Endodermal cell (in vitro differentiated cells): ENCODE measurements at regions not wholly inside any gene's neighbourhood (a gene's known extent, or its start where the extent isn't known, plus 50 kb on each side); places are given as distances from the start of the nearest gene placed in this dataset.
A peak's percentile ranks its signal among the peaks of the same experiment; 100 is the strongest.

Experiments
- DNase-seq: peaks from one replicate; pipeline ENCODE4 v3.0.0-alpha.2; 2017
- H3K27ac ChIP-seq: 2 replicates; pipeline ENCODE4 v1.5.1; 2013; ENCODE audit warnings: mild to moderate bottlenecking, low read depth, low read length, moderate library complexity
- H3K27me3 ChIP-seq: 2 replicates; pipeline ENCODE4 v1.6.1; 2013; ENCODE audit warnings: mild to moderate bottlenecking, low read length, moderate library complexity; ENCODE audit not compliant: insufficient read depth, control insufficient read depth, poor library complexity, severe bottlenecking
- H3K36me3 ChIP-seq: 2 replicates; pipeline ENCODE4 v1.7.0; 2013; ENCODE audit warnings: mild to moderate bottlenecking, low read length, moderate library complexity; ENCODE audit not compliant: control insufficient read depth, insufficient read depth
- H3K4me1 ChIP-seq: one replicate; pipeline ENCODE4 v1.7.0; 2013; ENCODE audit warnings: low read length; ENCODE audit not compliant: control insufficient read depth, insufficient read depth
- H3K4me3 ChIP-seq: 2 replicates; pipeline ENCODE4 v1.5.1; 2013; ENCODE audit warnings: mild to moderate bottlenecking, low read length, moderate library complexity
- H3K9ac ChIP-seq: 2 replicates; pipeline ENCODE4 v1.6.1; 2013; ENCODE audit warnings: mild to moderate bottlenecking, low read length, moderate library complexity; ENCODE audit not compliant: poor library complexity, severe bottlenecking; ENCODE audit errors: extremely low read depth
- H3K9me3 ChIP-seq: 2 replicates; pipeline ENCODE4 v1.6.1; 2013; ENCODE audit warnings: mild to moderate bottlenecking, low read length, moderate library complexity; ENCODE audit not compliant: control insufficient read depth
- H3K27ac Mint-ChIP-seq: 2 replicates; pipeline ENCODE4 v1.8.0; 2020; ENCODE audit warnings: mixed read lengths
- H3K27me3 Mint-ChIP-seq: 2 replicates; pipeline ENCODE4 v1.8.0; 2021; ENCODE audit warnings: mild to moderate bottlenecking, mixed read lengths; ENCODE audit not compliant: insufficient read depth
- H3K36me3 Mint-ChIP-seq: 2 replicates; pipeline ENCODE4 v1.8.0; 2020; ENCODE audit warnings: low read depth, mixed read lengths
- H3K4me1 Mint-ChIP-seq: 2 replicates; pipeline ENCODE4 v1.8.0; 2020; ENCODE audit warnings: mixed read lengths
- H3K4me3 Mint-ChIP-seq: 2 replicates; pipeline ENCODE4 v1.8.0; 2020; ENCODE audit warnings: mild to moderate bottlenecking, moderate library complexity, mixed read lengths
- H3K9me3 Mint-ChIP-seq: 2 replicates; pipeline ENCODE4 v1.8.0; 2020; ENCODE audit warnings: mild to moderate bottlenecking, mixed read lengths
- WGBS, 2 experiments: methylation state at CpG; one replicate each; pipeline versions ENCODE4 v1.1.5 to v1.1.7; 2013; ENCODE audit warnings: missing lambda C conversion rate in 2 of 2, mixed read lengths in 1 of 2; ENCODE audit not compliant: insufficient coverage in 1 of 2, insufficient read length in 1 of 2; 5-methylcytosine and 5-hydroxymethylcytosine counted together
- TF ChIP-seq, protein P1 (sequence below): fragments of 200-600 bp; sonication (generic); conservative IDR thresholded peaks from 2 replicates; pipeline ENCODE4 v1.5.0; 2021; ENCODE audit warnings: antibody characterized with exemption, mild to moderate bottlenecking

DNA sequence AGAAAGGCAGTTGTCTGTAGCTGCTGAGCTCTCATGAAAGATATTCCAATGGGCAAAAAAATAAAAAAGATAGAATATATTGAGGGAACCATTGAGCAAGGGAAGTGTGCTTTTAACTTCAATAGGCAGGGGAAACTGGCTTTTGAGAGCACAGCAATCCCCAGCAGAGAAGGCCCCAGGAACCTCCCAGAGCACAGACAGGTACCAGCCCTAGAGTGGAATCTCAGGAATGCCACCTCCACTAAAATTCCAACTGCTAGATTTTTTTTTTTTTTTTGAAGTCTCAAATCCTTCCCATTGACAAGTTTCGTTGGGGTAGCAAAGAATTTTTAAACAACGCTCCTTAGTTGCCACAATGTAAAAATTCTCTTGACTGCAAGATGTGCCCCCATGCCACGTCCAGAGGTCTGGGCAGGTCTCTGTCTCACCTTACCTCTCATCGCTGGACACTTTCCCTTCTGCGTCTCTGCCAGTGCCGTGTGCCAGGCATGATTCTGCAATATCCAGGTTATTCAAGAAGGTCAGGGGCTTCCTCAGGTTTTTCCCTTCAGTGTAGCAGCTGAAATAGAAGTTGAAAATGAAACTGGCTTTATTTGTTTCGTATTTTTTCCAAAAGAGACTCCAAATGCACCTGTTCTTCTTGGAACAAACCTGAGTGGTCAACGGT is 64.2 kb upstream of the IRX1 start:
- H3K4me3 Mint-ChIP-seq: no peak overlapping the region
- Histone ChIP-seq H3K36me3 (no peaks in the 10 kb centered on the region), H3K4me3 (no peak overlapping the region), H3K9me3 (no peaks in the 10 kb centered on the region), H3K9ac (no peak overlapping the region), H3K27me3 (no peaks in the 10 kb centered on the region), H3K4me1 (no peaks in the 10 kb centered on the region), H3K27ac (no peak overlapping the region)
- H3K27me3 Mint-ChIP-seq: no peaks in the 10 kb centered on the region
- WGBS, 2 experiments: 79 to 86% methylated on average over 8 of the region's 8 CpGs
- H3K4me1 Mint-ChIP-seq: peaks cover 13% of the 10 kb centered on the region
- DNase-seq: peak; percentile 75
- H3K27ac Mint-ChIP-seq: no peak overlapping the region
- TF ChIP-seq, protein P1, sequence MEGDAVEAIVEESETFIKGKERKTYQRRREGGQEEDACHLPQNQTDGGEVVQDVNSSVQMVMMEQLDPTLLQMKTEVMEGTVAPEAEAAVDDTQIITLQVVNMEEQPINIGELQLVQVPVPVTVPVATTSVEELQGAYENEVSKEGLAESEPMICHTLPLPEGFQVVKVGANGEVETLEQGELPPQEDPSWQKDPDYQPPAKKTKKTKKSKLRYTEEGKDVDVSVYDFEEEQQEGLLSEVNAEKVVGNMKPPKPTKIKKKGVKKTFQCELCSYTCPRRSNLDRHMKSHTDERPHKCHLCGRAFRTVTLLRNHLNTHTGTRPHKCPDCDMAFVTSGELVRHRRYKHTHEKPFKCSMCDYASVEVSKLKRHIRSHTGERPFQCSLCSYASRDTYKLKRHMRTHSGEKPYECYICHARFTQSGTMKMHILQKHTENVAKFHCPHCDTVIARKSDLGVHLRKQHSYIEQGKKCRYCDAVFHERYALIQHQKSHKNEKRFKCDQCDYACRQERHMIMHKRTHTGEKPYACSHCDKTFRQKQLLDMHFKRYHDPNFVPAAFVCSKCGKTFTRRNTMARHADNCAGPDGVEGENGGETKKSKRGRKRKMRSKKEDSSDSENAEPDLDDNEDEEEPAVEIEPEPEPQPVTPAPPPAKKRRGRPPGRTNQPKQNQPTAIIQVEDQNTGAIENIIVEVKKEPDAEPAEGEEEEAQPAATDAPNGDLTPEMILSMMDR: peak; percentile 16
- no peaks in the 10 kb centered on the region for H3K36me3 Mint-ChIP-seq
- H3K9me3 Mint-ChIP-seq: peaks cover 6% of the 10 kb centered on the region

DNA sequence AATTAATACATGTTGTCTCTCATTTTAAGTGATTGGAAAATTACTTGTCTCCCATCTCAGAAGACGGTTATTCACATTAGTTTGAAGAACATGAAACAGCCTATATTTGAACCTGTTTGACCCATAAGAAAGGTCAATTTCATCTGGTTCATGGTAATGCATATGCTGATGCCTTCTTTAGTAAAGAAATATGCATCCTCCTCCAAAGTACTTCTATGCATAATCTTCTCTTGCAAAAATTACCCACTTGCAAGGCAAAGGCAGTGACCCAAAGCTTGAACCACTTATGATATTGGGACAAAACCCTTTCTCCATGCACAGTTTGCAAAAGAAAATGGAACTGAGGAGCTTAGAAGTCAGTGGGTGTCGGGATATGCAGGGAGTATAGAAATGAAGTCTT is 65.4 kb upstream of the IRX1 start:
- no peak overlapping the region for H3K9ac ChIP-seq
- H3K4me1 Mint-ChIP-seq: peaks cover 13% of the 10 kb centered on the region
- H3K36me3 Mint-ChIP-seq: no peaks in the 10 kb centered on the region
- H3K27ac Mint-ChIP-seq: no peak overlapping the region
- H3K9me3 Mint-ChIP-seq: peaks cover 6% of the 10 kb centered on the region
- no peaks in the 10 kb centered on the region for H3K27me3 ChIP-seq
- no peaks in the 10 kb centered on the region for H3K9me3 ChIP-seq
- 85 to 86% methylated on average over 1 to 2 of the region's 2 CpGs for WGBS, 2 experiments
- no peak overlapping the region for H3K4me3 ChIP-seq
- TF ChIP-seq, protein P1: no peak
- H3K27ac ChIP-seq: no peak overlapping the region
- no peaks in the 10 kb centered on the region for H3K27me3 Mint-ChIP-seq
- no peak overlapping the region for H3K4me3 Mint-ChIP-seq
- no peak for DNase-seq
- H3K36me3 ChIP-seq: no peaks in the 10 kb centered on the region
- H3K4me1 ChIP-seq: no peaks in the 10 kb centered on the region

DNA sequence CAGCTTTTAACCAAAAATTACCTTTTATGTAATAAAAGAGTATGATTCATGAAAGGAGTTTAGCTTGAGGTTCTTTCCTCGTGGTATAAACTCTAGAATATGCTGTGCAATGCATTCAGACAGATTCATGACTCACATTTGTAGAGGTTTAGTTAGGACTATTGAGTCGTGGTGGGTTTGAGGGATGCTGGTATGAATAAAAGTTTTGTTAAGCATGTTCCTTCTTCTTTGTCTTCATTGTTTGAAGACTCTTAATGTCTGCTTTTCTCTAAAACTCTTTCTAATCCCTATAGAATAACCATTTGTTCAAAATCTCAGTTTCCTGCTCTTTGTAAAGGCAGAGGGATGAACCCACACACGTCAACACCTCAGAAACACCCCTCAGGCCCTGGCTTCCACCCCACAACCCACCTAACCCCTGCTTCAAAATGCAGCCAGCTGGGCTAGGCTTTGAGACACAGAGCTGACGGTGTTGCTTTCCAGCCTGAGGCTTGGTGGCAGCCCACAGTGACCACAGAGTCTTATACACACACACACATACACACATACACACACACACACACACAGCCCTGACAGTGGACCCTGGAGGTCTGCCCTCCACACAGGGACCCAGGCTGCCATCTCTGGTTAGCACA is 69.0 kb upstream of the IRX1 start:
- H3K36me3 ChIP-seq: no peaks in the 10 kb centered on the region
- H3K9me3 Mint-ChIP-seq: no peaks in the 10 kb centered on the region
- H3K27ac Mint-ChIP-seq: no peak overlapping the region
- H3K27me3 ChIP-seq: no peaks in the 10 kb centered on the region
- TF ChIP-seq, protein P1: no peak
- H3K27ac ChIP-seq: no peak overlapping the region
- H3K36me3 Mint-ChIP-seq: no peaks in the 10 kb centered on the region
- WGBS, 2 experiments: 86 to 89% methylated on average over 3 to 4 of the region's 4 CpGs
- no peak overlapping the region for H3K4me3 ChIP-seq
- no peak overlapping the region for H3K9ac ChIP-seq
- no peaks in the 10 kb centered on the region for H3K4me1 ChIP-seq
- H3K4me1 Mint-ChIP-seq: peaks cover 12% of the 10 kb centered on the region
- H3K4me3 Mint-ChIP-seq: no peak overlapping the region
- no peaks in the 10 kb centered on the region for H3K9me3 ChIP-seq
- peaks cover 3% of the 10 kb centered on the region for H3K27me3 Mint-ChIP-seq
- no peak for DNase-seq
